ENCODE measurements at regions not wholly inside any gene's neighbourhood (a gene's known extent, or its start where the extent isn't known, plus 50 kb on each side); places are given as distances from the start of the nearest gene placed in this dataset.
"Not testable (repeated sequence)": the region's sequence is repeated elsewhere in the genome, so short reads cannot be mapped to it uniquely, and the experiment has no call there.

GRCh38 chr16:9349373-9349960 lies 258.0 kb downstream of the HAPSTR1 start:
- Mint-ChIP-seq H3K36me3 (ENCODE audit: low read depth) (peaks cover 14% of the 10 kb centered on the region), H3K9me3 (peaks cover 14% of the 10 kb centered on the region)
- not testable (repeated sequence) for H3K4me3 ChIP-seq; H3K9me2 ChIP-seq (ENCODE audit: insufficient read depth); H3K27ac Mint-ChIP-seq; H3K27ac ChIP-seq (ENCODE audit: low read depth); ATAC-seq; H3K4me1 Mint-ChIP-seq; H3K4me3 Mint-ChIP-seq; H4K20me1 ChIP-seq (replicated peaks; ENCODE audit: insufficient read depth); H3K36me3 ChIP-seq (ENCODE audit: insufficient read depth); H3K27me3 ChIP-seq (ENCODE audit: insufficient read depth); DNase-seq (ENCODE audit: low spot score); H3K4me2 ChIP-seq; H3K79me2 ChIP-seq (replicated peaks; ENCODE audit: insufficient read depth); H3K27me3 Mint-ChIP-seq (ENCODE audit: insufficient read depth, low read depth, poor library complexity); H2AFZ ChIP-seq; H3F3A ChIP-seq (replicated peaks; ENCODE audit: low read depth); H3K4me1 ChIP-seq (ENCODE audit: insufficient read depth)

- H3K4me2 ChIP-seq; H3F3A ChIP-seq (replicated peaks; ENCODE audit: low read depth); H3K27ac ChIP-seq (ENCODE audit: low read depth); H4K20me1 ChIP-seq (replicated peaks; ENCODE audit: insufficient read depth); ATAC-seq; H3K36me3 ChIP-seq (ENCODE audit: insufficient read depth); H3K4me1 ChIP-seq (ENCODE audit: insufficient read depth); H3K27me3 ChIP-seq (ENCODE audit: insufficient read depth); H3K4me1 Mint-ChIP-seq; H3K27ac Mint-ChIP-seq; H3K4me3 Mint-ChIP-seq; H3K9me2 ChIP-seq (ENCODE audit: insufficient read depth); DNase-seq (ENCODE audit: low spot score); H2AFZ ChIP-seq; H3K27me3 Mint-ChIP-seq (ENCODE audit: insufficient read depth, low read depth, poor library complexity); H3K79me2 ChIP-seq (replicated peaks; ENCODE audit: insufficient read depth); H3K4me3 ChIP-seq: not testable (repeated sequence)
- Mint-ChIP-seq H3K9me3 (peaks cover 15% of the 10 kb centered on the region), H3K36me3 (ENCODE audit: low read depth) (peaks cover 15% of the 10 kb centered on the region)
Observed at GRCh38 chr16:9350119-9350799, 258.8 kb downstream of the HAPSTR1 start.

DNA sequence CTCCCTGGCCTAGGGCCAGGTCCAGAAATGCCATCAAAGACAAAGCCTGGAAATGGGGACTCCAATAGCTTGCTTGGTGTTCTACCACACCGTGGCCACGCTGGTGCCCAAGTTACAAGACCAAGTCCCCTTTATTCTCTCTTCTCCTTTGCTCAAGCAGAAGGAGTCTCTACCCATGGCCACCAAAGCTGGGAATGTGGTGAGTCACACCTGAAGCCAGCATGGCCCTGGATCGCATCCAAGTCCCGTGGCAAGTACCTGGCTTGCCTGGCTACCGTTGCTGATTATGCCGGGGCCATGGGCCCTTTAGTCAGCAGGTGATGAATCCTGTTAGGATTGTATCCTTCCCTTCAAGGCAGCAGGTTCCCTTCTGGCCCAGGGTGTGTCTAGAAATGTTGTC lies 260.0 kb downstream of the HAPSTR1 start:
- Mint-ChIP-seq H3K27ac (no peak overlapping the region), H3K27me3 (ENCODE audit: insufficient read depth, low read depth, poor library complexity) (no peaks in the 10 kb centered on the region), H3K36me3 (ENCODE audit: low read depth) (peaks cover 20% of the 10 kb centered on the region), H3K4me1 (no peaks in the 10 kb centered on the region), H3K4me3 (no peak overlapping the region), H3K9me3 (peaks cover 27% of the 10 kb centered on the region)
- Histone ChIP-seq H3K9me2 (ENCODE audit: insufficient read depth) (0 out of 2 replicates have a peak, but pooled peaks cover 3% of the 10 kb centered on the region), H3K79me2 (replicated peaks; ENCODE audit: insufficient read depth) (no peaks in the 10 kb centered on the region), H3K4me1 (ENCODE audit: insufficient read depth) (no peaks in the 10 kb centered on the region), H3K4me2 (no peak overlapping the region), H4K20me1 (replicated peaks; ENCODE audit: insufficient read depth) (no peaks in the 10 kb centered on the region), H3K4me3 (no peak overlapping the region), H2AFZ (no peak overlapping the region), H3K27ac (ENCODE audit: low read depth) (no peak overlapping the region), H3K36me3 (ENCODE audit: insufficient read depth) (no peaks in the 10 kb centered on the region; the same call in 1 of the 2 replicates), H3F3A (replicated peaks; ENCODE audit: low read depth) (no peaks in the 10 kb centered on the region), H3K27me3 (ENCODE audit: insufficient read depth) (no peaks in the 10 kb centered on the region)
- ATAC-seq (no peak), DNase-seq (ENCODE audit: low spot score) (no peak)
- TF ChIP-seq EZH2phosphoT487 (IDR thresholded peaks at IDR 0.05; ENCODE audit: unreplicated experiment) = no peak
- TF ChIP-seq JUNB (IDR thresholded peaks at IDR 0.05; ENCODE audit: unreplicated experiment) = no peak
- no peak for TF ChIP-seq NANOG (IDR thresholded peaks at IDR 0.05; ENCODE audit: borderline replicate concordance)
- TF ChIP-seq ZNF114 (CRISPR knock-in tag; IDR thresholded peaks at IDR 0.05) = no peak
- no peak for TF ChIP-seq POLR2AphosphoS5 (IDR thresholded peaks at IDR 0.05; ENCODE audit: low read depth)
- TF ChIP-seq ZNF462 (CRISPR knock-in tag; IDR thresholded peaks at IDR 0.05) = no peak
- no peak for TF ChIP-seq CTCF (conservative IDR thresholded peaks at IDR 0.05; ENCODE audit: low read depth in 2 of 2)
